ENCODE measurements at regions not wholly inside any gene's neighbourhood (a gene's known extent, or its start where the extent isn't known, plus 50 kb on each side); places are given as distances from the start of the nearest gene placed in this dataset.

DNA sequence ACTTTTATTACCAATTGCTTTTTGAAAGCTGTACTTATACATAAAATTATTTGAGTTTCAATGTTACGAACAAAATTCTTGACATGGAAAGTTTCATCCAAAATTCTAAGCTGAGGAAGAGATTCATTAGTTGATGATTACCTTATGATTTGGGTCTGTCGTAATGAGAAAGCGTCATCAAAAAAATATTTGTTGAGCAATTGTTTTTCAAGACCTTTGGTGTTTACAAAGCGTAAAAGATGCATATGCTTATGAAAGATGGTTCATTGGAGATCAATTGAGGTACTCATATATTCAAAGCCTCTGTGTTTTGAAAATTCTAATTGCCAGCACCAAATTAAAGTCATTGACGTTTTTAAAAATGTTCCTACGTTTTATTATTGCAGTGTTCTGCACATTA, 110.5 kb upstream of the DOK5 start:
- Mint-ChIP-seq H3K27ac (ENCODE audit: unreplicated experiment) (no peak overlapping the region), H3K27me3 (ENCODE audit: unreplicated experiment) (no peaks in the 10 kb centered on the region), H3K36me3 (ENCODE audit: insufficient read depth, unreplicated experiment) (no peaks in the 10 kb centered on the region), H3K4me3 (ENCODE audit: low read depth, unreplicated experiment) (no peak overlapping the region), H3K9me3 (ENCODE audit: low read depth, unreplicated experiment) (no peaks in the 10 kb centered on the region), H3K4me1 (ENCODE audit: low read depth, unreplicated experiment) (no peaks in the 10 kb centered on the region)
- BruUV-seq (replicated peaks): no TSS peak
- DNase-seq: no peak
- intact Hi-C loops (cut with micrococcal nuclease; ENCODE audit: unreplicated experiment): no loop called here
- CTCF ChIA-PET: no interaction called here
- no peak for TF ChIP-seq CTCF (IDR thresholded peaks at IDR 0.05; ENCODE audit: unreplicated experiment)

DNA sequence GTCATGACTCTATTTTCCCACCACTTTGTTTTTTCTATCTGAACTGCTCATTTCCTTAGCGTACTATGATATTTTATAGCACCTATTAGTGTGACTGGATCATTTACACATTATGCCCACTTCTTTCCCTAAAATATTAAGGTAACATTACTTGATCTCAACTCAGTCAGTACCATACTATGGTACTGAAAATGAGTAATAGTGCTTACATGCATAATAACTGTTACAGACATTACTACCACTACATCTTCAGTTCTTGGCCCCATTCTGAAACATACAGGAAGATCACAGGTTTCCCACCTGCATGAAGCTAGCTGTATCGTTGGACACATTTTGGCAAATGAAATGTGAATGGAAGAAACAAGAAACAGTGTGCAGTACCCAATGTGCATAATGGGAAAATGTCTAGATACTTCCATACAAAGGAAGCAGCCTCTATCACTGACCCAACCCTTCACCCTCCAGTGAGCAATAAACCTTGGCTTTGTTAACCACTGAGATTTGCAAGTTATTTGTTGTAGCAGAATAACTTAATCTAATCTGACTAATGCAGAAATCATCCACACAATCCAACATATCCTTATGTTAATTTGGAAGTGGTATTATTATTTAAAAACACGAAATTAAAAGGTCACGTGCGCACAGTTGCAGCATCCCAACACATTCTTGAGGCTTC, 108.6 kb upstream of the DOK5 start:
- Mint-ChIP-seq H3K36me3 (ENCODE audit: insufficient read depth, unreplicated experiment) (no peaks in the 10 kb centered on the region), H3K27me3 (ENCODE audit: unreplicated experiment) (no peaks in the 10 kb centered on the region), H3K4me3 (ENCODE audit: low read depth, unreplicated experiment) (no peak overlapping the region), H3K27ac (ENCODE audit: unreplicated experiment) (no peak overlapping the region), H3K4me1 (ENCODE audit: low read depth, unreplicated experiment) (no peaks in the 10 kb centered on the region), H3K9me3 (ENCODE audit: low read depth, unreplicated experiment) (no peaks in the 10 kb centered on the region)
- BruUV-seq (replicated peaks): no TSS peak
- TF ChIP-seq CTCF (IDR thresholded peaks at IDR 0.05; ENCODE audit: unreplicated experiment): no peak
- CTCF ChIA-PET: no interaction called here
- DNase-seq: no peak
- intact Hi-C loops (cut with micrococcal nuclease; ENCODE audit: unreplicated experiment): no loop called here

DNA sequence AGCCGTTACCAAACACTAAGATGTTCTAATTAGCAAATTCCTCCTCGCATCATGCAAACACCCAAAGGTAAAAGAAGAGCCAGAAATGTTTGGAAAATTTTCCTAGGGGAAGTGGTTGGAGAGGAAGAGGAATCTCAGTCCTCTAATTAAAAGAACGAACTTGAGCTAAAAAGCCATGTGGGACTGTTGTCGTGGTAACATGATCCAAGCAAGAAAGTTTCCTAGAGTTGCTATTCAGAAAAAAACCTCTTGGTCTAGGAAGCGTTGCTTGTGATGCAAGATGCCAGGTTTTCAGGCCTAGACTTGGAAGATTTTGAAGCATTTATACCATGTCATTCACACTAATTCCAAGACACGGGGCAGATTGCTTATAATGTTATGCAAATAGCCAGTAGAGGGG, 106.8 kb upstream of the DOK5 start:
- no peak for TF ChIP-seq CTCF (IDR thresholded peaks at IDR 0.05; ENCODE audit: unreplicated experiment)
- CTCF ChIA-PET: interaction anchor here (0.6 to 0.8 kb wide), 2 partner anchors 9 to 31 kb away, joined by 3 read pairs; no protein-coding TSS in a partner anchor
- no peaks in the 10 kb centered on the region for H3K4me1 Mint-ChIP-seq (ENCODE audit: low read depth, unreplicated experiment)
- H3K9me3 Mint-ChIP-seq (ENCODE audit: low read depth, unreplicated experiment): no peaks in the 10 kb centered on the region
- BruUV-seq (replicated peaks): no TSS peak
- DNase-seq: no peak
- no peaks in the 10 kb centered on the region for H3K36me3 Mint-ChIP-seq (ENCODE audit: insufficient read depth, unreplicated experiment)
- H3K27me3 Mint-ChIP-seq (ENCODE audit: unreplicated experiment): no peaks in the 10 kb centered on the region
- intact Hi-C loops (cut with micrococcal nuclease; ENCODE audit: unreplicated experiment): no loop called here
- H3K27ac Mint-ChIP-seq (ENCODE audit: unreplicated experiment): no peak overlapping the region
- no peak overlapping the region for H3K4me3 Mint-ChIP-seq (ENCODE audit: low read depth, unreplicated experiment)

DNA sequence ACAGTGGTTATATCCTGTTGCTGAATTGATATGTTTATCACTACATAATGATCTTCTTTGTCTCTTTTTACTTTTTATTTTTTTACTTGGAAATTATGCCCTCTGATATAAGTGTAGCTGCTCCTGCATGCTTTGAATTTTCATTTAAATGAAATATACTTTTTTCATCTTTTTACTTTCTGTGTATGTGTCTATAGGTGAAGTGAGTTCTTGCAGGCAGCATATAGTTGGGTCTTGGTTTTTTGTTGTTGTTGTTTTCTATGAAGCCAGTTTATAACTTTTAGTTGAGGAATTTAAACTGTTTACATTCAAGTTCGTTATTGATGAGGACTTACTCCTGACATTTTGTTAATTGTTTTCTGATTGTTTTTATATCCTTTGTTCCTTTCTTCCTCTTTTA, 103.1 kb upstream of the DOK5 start:
- H3K4me1 Mint-ChIP-seq (ENCODE audit: low read depth, unreplicated experiment): no peaks in the 10 kb centered on the region
- no peaks in the 10 kb centered on the region for H3K36me3 Mint-ChIP-seq (ENCODE audit: insufficient read depth, unreplicated experiment)
- no peak for DNase-seq
- BruUV-seq (replicated peaks): no TSS peak
- no peak for TF ChIP-seq CTCF (IDR thresholded peaks at IDR 0.05; ENCODE audit: unreplicated experiment)
- no peak overlapping the region for H3K27ac Mint-ChIP-seq (ENCODE audit: unreplicated experiment)
- CTCF ChIA-PET: no interaction called here
- no peaks in the 10 kb centered on the region for H3K9me3 Mint-ChIP-seq (ENCODE audit: low read depth, unreplicated experiment)
- no peaks in the 10 kb centered on the region for H3K27me3 Mint-ChIP-seq (ENCODE audit: unreplicated experiment)
- intact Hi-C loops (cut with micrococcal nuclease; ENCODE audit: unreplicated experiment): no loop called here
- no peak overlapping the region for H3K4me3 Mint-ChIP-seq (ENCODE audit: low read depth, unreplicated experiment)
